IMR-90 (cell line): ENCODE measurements at regions not wholly inside any gene's neighbourhood (a gene's known extent, or its start where the extent isn't known, plus 50 kb on each side); places are given as distances from the start of the nearest gene placed in this dataset.

Source experiments
- ATAC-seq: fragments of 200-7000 bp; cut with Tn5 transposase; 2 replicates; pipeline ENCODE4 v1.9.1; 2020; ENCODE audit warnings: low read depth, mild to moderate bottlenecking, moderate library complexity
- BruUV-seq: library from RNA; stranded (reverse); fragments of 400-500 nt; replicated peaks from 2 replicates; lab custom pipeline; 2021; lab: Mats Ljungman, UMichigan
- CTCF ChIA-PET: fragments of 300-600 bp; formaldehyde crosslinking; extraction: SDS; loops from one replicate; lab custom pipeline; 2021; ENCODE audit warnings: antibody characterized with exemption; lab: Yijun Ruan, JAX
- POLR2A ChIA-PET: fragments of 300-600 bp; sonication (Branson Sonifier 250); formaldehyde crosslinking; loops from one replicate; lab custom pipeline; 2022; ENCODE audit warnings: antibody characterized with exemption; ENCODE audit not compliant: unreplicated experiment; lab: Charles Lee
- DNase-seq: peaks from one replicate; pipeline ENCODE4 v3.0.0; 2013
- H2AFZ ChIP-seq: replicated peaks from 2 replicates; pipeline ENCODE3; 2013; ENCODE audit warnings: low read length, mild to moderate bottlenecking; ENCODE audit not compliant: poor library complexity
- H2AK5ac ChIP-seq: 2 replicates; pipeline ENCODE4 v1.6.1; 2013; ENCODE audit warnings: low read depth, low read length, inconsistent platforms
- H2AK9ac ChIP-seq: replicated peaks from 2 replicates; pipeline ENCODE3; 2013; ENCODE audit warnings: mild to moderate bottlenecking, low read depth, low read length, moderate library complexity; ENCODE audit not compliant: poor library complexity
- H2BK120ac ChIP-seq: 2 replicates; pipeline ENCODE4 v1.6.1; 2013; ENCODE audit warnings: low read depth, low read length, inconsistent platforms
- H2BK15ac ChIP-seq: 3 replicates; pipeline ENCODE4 v1.6.1; 2013; ENCODE audit warnings: low read depth, low read length, inconsistent platforms
- H2BK20ac ChIP-seq: 2 replicates; pipeline ENCODE4 v1.6.1; 2013; ENCODE audit warnings: low read depth, mild to moderate bottlenecking, inconsistent platforms, low read length, moderate library complexity
- H2BK5ac ChIP-seq: 2 replicates; pipeline ENCODE4 v1.6.1; 2013; ENCODE audit warnings: mild to moderate bottlenecking, low read depth, low read length, inconsistent platforms; ENCODE audit not compliant: poor library complexity, severe bottlenecking
- H3K14ac ChIP-seq: replicated peaks from 2 replicates; pipeline ENCODE4 v1.6.1; 2013; ENCODE audit warnings: low read depth, low read length, inconsistent platforms
- H3K18ac ChIP-seq: 2 replicates; pipeline ENCODE4 v1.6.1; 2013; ENCODE audit warnings: low read depth, low read length, control low read depth
- H3K23ac ChIP-seq: 2 replicates; pipeline ENCODE4 v1.6.1; 2013; ENCODE audit warnings: low read depth, low read length, inconsistent platforms
- H3K27ac ChIP-seq: 2 replicates; pipeline ENCODE4 v1.5.1; 2013; ENCODE audit warnings: mild to moderate bottlenecking, control low read depth, low read length; ENCODE audit not compliant: insufficient read depth
- H3K27me3 ChIP-seq: 2 replicates; pipeline ENCODE4 v1.6.1; 2013; ENCODE audit warnings: low read length; ENCODE audit not compliant: control insufficient read depth, insufficient read depth
- H3K36me3 ChIP-seq: 2 replicates; pipeline ENCODE4 v1.6.1; 2013; ENCODE audit warnings: low read length, mixed read lengths; ENCODE audit not compliant: control insufficient read depth, insufficient read depth
- H3K4ac ChIP-seq: 2 replicates; pipeline ENCODE4 v1.6.1; 2013; ENCODE audit warnings: low read depth, low read length, inconsistent platforms
- H3K4me1 ChIP-seq: 2 replicates; pipeline ENCODE4 v1.6.1; 2013; ENCODE audit warnings: low read length, mixed read lengths; ENCODE audit not compliant: control insufficient read depth, insufficient read depth
- H3K4me2 ChIP-seq: 2 replicates; pipeline ENCODE4 v1.6.1; 2013; ENCODE audit warnings: low read depth, mild to moderate bottlenecking, control low read depth, low read length, moderate library complexity
- H3K4me3 ChIP-seq: 2 replicates; pipeline ENCODE4 v1.5.1; 2013; ENCODE audit warnings: low read depth, mild to moderate bottlenecking, control low read depth, low read length, moderate library complexity; ENCODE audit not compliant: insufficient read depth
- H3K56ac ChIP-seq: 2 replicates; pipeline ENCODE4 v1.6.1; 2013; ENCODE audit warnings: low read length, inconsistent platforms; ENCODE audit not compliant: insufficient read depth; ENCODE audit errors: extremely low read depth
- H3K79me1 ChIP-seq, 2 experiments: 2 replicates each; pipeline ENCODE4 v1.6.1; 2013; ENCODE audit warnings: low read length in 2 of 2, inconsistent platforms in 1 of 2, low read depth in 1 of 2
- H3K9ac ChIP-seq: 2 replicates; pipeline ENCODE4 v1.6.1; 2013; ENCODE audit warnings: low read depth, low read length, control low read depth
- H3K9me1 ChIP-seq: 2 replicates; pipeline ENCODE4 v1.6.1; 2013; ENCODE audit warnings: low read length, inconsistent platforms; ENCODE audit not compliant: insufficient read depth
- H3K9me3 ChIP-seq: 2 replicates; pipeline ENCODE4 v1.6.1; 2013; ENCODE audit warnings: low read length; ENCODE audit not compliant: control insufficient read depth, insufficient read depth
- H4K20me1 ChIP-seq: 2 replicates; pipeline ENCODE4 v1.6.1; 2013; ENCODE audit warnings: low read length, inconsistent platforms; ENCODE audit not compliant: insufficient read depth
- H4K5ac ChIP-seq: 2 replicates; pipeline ENCODE4 v1.6.1; 2013; ENCODE audit warnings: mild to moderate bottlenecking, low read depth, low read length, control low read depth
- H4K8ac ChIP-seq, 2 experiments: 2 replicates each; pipeline ENCODE4 v1.6.1; 2013; ENCODE audit warnings: low read depth in 2 of 2, low read length in 2 of 2, control low read depth in 1 of 2, inconsistent platforms in 1 of 2
- H4K91ac ChIP-seq: 2 replicates; pipeline ENCODE4 v1.6.1; 2013; ENCODE audit warnings: low read depth, low read length, inconsistent platforms; ENCODE audit not compliant: insufficient read depth
- BHLHE40 ChIP-seq: fragments of 150-350 bp; IDR thresholded peaks from 2 replicates; pipeline ENCODE4 v1.6.1; 2016; ENCODE audit warnings: mild to moderate bottlenecking, low read depth, low read length
- CEBPB ChIP-seq: IDR thresholded peaks from 2 replicates; pipeline ENCODE4 v1.6.1; 2012; ENCODE audit warnings: low read depth, low read length, improper control_type of control experiment
- CHD1 ChIP-seq: IDR thresholded peaks from 2 replicates; pipeline ENCODE4 v1.6.1; 2012; ENCODE audit warnings: low read depth, low read length, improper control_type of control experiment
- FOS ChIP-seq: fragments of 150-350 bp; IDR thresholded peaks from 2 replicates; pipeline ENCODE4 v1.6.1; 2016; ENCODE audit warnings: low read depth, low read length
- MAFK ChIP-seq: IDR thresholded peaks from 2 replicates; pipeline ENCODE4 v1.6.1; 2012; ENCODE audit warnings: low read depth, low read length, improper control_type of control experiment
- MAZ ChIP-seq: IDR thresholded peaks from 2 replicates; pipeline ENCODE4 v1.6.1; 2012; ENCODE audit warnings: low read depth, mild to moderate bottlenecking, low read length, improper control_type of control experiment, moderate library complexity, borderline replicate concordance
- MXI1 ChIP-seq: IDR thresholded peaks from 2 replicates; pipeline ENCODE4 v1.6.1; 2012; ENCODE audit warnings: low read depth, mild to moderate bottlenecking, low read length, moderate library complexity, borderline replicate concordance
- NFE2L2 ChIP-seq: fragments of 150-350 bp; IDR thresholded peaks from 2 replicates; pipeline ENCODE4 v1.6.1; 2016; ENCODE audit warnings: low read depth, mild to moderate bottlenecking, low read length
- POLR2A ChIP-seq: IDR thresholded peaks from 2 replicates; pipeline ENCODE4 v1.6.1; 2012; ENCODE audit warnings: mild to moderate bottlenecking, low read depth, low read length
- RAD21 ChIP-seq: IDR thresholded peaks from 2 replicates; pipeline ENCODE4 v1.6.1; 2012; ENCODE audit warnings: low read length, improper control_type of control experiment
- RCOR1 ChIP-seq: IDR thresholded peaks from 2 replicates; pipeline ENCODE4 v1.6.1; 2012; ENCODE audit warnings: mild to moderate bottlenecking, low read length, improper control_type of control experiment; ENCODE audit not compliant: insufficient replicate concordance
- RFX5 ChIP-seq: IDR thresholded peaks from 2 replicates; pipeline ENCODE4 v1.8.0; 2012; ENCODE audit warnings: low read depth, mild to moderate bottlenecking, low read length, moderate library complexity
- SMC3 ChIP-seq: fragments of 150-350 bp; IDR thresholded peaks from 2 replicates; pipeline ENCODE4 v1.6.1; 2016; ENCODE audit warnings: low read depth, mild to moderate bottlenecking, antibody characterized with exemption, low read length, moderate library complexity
- dilution Hi-C: fragments of 300-500 bp; cut with HindIII; formaldehyde crosslinking; loops from one replicate; pipeline ENCODE4 v1.14.3; 2018; ENCODE audit warnings: low sequenced_read_pairs; ENCODE audit not compliant: unreplicated experiment
- in situ Hi-C: fragments of 300-500 bp; cut with MboI; formaldehyde crosslinking; loops from 3 replicates; pipeline ENCODE4 v1.14.3; 2019; ENCODE audit warnings: low sequenced_read_pairs, inconsistent platforms, mixed read lengths
- intact Hi-C: fragments of 100-400 bp; cut with micrococcal nuclease; formaldehyde crosslinking; loops from 2 replicates; pipeline ENCODE4 v1.10.0; 2022
- TF ChIP-seq, protein P1 (sequence below): fragments of 150-350 bp; IDR thresholded peaks from 2 replicates; pipeline ENCODE4 v1.6.1; 2017; ENCODE audit warnings: mild to moderate bottlenecking, antibody characterized with exemption, low read length, low read depth
- TF ChIP-seq, protein P2 (sequence below): fragments of 150-350 bp; IDR thresholded peaks from 2 replicates; pipeline ENCODE4 v1.6.1; 2016; ENCODE audit warnings: low read depth, mild to moderate bottlenecking, low read length, moderate library complexity, borderline replicate concordance
- TF ChIP-seq, protein P3 (sequence below): conservative IDR thresholded peaks from 2 replicates; pipeline ENCODE4 v1.5.1; 2012; ENCODE audit warnings: mild to moderate bottlenecking, low read depth, low read length, improper control_type of control experiment

DNA sequence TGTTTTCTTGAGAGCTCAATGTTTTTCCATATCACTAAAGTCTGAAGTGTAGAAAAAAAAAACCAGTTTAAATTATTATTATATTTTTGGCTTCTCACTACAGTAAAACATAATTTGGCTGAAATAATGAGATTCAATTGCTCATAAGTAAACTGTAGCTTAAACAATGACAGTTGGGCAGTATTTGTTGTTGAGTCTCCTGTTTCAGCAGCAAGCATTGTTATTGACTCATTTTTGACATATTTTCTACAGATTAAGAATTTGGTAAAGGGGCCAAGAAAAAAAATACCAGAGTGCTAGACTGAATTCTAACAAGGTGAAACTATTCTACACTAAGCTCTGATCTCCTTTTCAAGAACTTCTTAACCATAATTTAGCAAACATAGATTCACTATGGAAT lies 2070.4 kb upstream of the CELF4 start:
- Histone ChIP-seq H3K14ac (no peak overlapping the region), H3K18ac (no peak overlapping the region), H4K8ac (no peak overlapping the region), H2BK5ac (no peak overlapping the region), H4K91ac (no peak overlapping the region), H3K23ac (no peak overlapping the region), H3K36me3 (no peaks in the 10 kb centered on the region), H2BK20ac (no peak overlapping the region), H4K20me1 (no peaks in the 10 kb centered on the region), H2AK5ac (no peak overlapping the region), H3K27me3 (no peaks in the 10 kb centered on the region), H3K4me1 (no peaks in the 10 kb centered on the region; the same call in 1 of the 2 replicates), H3K27ac (no peak overlapping the region; the same call in 1 of the 2 replicates), H2AK9ac (no peak overlapping the region), H3K56ac (no peak overlapping the region), H2AFZ (no peak overlapping the region), H3K9me3 (no peaks in the 10 kb centered on the region), H2BK15ac (no peak overlapping the region), H2BK120ac (no peak overlapping the region), H3K9me1 (no peaks in the 10 kb centered on the region), H3K4me2 (no peak overlapping the region), H4K5ac (no peak overlapping the region), H3K4ac (no peak overlapping the region), H3K4me3 (no peak overlapping the region), H3K79me1 (no peaks in the 10 kb centered on the region), H3K9ac (no peak overlapping the region)
- DNase-seq, result no peak
- in situ Hi-C loops (no loop called here), dilution Hi-C loops (no loop called here), intact Hi-C loops (no loop called here)
- ChIA-PET CTCF (no interaction called here), POLR2A (no interaction called here)
- BruUV-seq, result no TSS peak
- TF ChIP-seq MAZ (no peak), CEBPB (no peak), RAD21 (no peak), RCOR1 (no peak), POLR2A (no peak), SMC3 (no peak), CHD1 (no peak), MXI1 (no peak), NFE2L2 (no peak), RFX5 (no peak), FOS (no peak), BHLHE40 (no peak), MAFK (no peak)
- TF ChIP-seq, protein P1, sequence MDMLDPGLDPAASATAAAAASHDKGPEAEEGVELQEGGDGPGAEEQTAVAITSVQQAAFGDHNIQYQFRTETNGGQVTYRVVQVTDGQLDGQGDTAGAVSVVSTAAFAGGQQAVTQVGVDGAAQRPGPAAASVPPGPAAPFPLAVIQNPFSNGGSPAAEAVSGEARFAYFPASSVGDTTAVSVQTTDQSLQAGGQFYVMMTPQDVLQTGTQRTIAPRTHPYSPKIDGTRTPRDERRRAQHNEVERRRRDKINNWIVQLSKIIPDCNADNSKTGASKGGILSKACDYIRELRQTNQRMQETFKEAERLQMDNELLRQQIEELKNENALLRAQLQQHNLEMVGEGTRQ, result no peak
- TF ChIP-seq, protein P2, sequence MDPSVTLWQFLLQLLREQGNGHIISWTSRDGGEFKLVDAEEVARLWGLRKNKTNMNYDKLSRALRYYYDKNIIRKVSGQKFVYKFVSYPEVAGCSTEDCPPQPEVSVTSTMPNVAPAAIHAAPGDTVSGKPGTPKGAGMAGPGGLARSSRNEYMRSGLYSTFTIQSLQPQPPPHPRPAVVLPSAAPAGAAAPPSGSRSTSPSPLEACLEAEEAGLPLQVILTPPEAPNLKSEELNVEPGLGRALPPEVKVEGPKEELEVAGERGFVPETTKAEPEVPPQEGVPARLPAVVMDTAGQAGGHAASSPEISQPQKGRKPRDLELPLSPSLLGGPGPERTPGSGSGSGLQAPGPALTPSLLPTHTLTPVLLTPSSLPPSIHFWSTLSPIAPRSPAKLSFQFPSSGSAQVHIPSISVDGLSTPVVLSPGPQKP, result no peak
- TF ChIP-seq, protein P3, sequence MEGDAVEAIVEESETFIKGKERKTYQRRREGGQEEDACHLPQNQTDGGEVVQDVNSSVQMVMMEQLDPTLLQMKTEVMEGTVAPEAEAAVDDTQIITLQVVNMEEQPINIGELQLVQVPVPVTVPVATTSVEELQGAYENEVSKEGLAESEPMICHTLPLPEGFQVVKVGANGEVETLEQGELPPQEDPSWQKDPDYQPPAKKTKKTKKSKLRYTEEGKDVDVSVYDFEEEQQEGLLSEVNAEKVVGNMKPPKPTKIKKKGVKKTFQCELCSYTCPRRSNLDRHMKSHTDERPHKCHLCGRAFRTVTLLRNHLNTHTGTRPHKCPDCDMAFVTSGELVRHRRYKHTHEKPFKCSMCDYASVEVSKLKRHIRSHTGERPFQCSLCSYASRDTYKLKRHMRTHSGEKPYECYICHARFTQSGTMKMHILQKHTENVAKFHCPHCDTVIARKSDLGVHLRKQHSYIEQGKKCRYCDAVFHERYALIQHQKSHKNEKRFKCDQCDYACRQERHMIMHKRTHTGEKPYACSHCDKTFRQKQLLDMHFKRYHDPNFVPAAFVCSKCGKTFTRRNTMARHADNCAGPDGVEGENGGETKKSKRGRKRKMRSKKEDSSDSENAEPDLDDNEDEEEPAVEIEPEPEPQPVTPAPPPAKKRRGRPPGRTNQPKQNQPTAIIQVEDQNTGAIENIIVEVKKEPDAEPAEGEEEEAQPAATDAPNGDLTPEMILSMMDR, result no peak
- ATAC-seq, result no peak
